ENCODE measurements at regions not wholly inside any gene's neighbourhood (a gene's known extent, or its start where the extent isn't known, plus 50 kb on each side); places are given as distances from the start of the nearest gene placed in this dataset.

DNA sequence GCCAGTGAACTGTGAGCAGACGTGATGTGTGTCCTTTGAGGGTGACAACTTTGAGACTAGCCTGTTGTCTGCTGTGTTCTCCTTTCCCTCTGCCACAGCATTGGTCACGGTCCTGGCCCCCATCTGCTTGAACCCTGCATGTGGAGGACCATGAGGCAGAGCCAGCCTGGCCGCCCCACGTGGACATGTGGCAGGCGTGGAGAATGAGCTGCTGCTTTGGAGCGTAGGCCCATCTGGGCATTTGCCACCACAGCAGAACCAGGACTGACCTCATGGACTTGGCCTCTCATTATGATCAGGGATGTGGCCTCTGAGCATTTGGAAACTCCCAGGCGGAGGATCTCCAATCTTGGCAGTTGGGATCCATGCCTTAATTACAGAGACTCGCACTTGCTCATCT, 448.5 kb downstream of the TCERG1L start:
- no peak for TF ChIP-seq POU2F2 (IDR thresholded peaks at IDR 0.05; ENCODE audit: low read depth, low read length)
- no peak for TF ChIP-seq TAF1 (IDR thresholded peaks at IDR 0.05; ENCODE audit: low read depth, low read length)
- TF ChIP-seq POLR2A (IDR thresholded peaks at IDR 0.05; ENCODE audit: low read depth, low read length) = no peak
- no peak for TF ChIP-seq PAX5 (IDR thresholded peaks at IDR 0.05; ENCODE audit: insufficient read depth, low read length, severe bottlenecking)
- TF ChIP-seq POLR2AphosphoS5 (IDR thresholded peaks at IDR 0.05; ENCODE audit: low read depth, low read length) = no peak
- TF ChIP-seq SPI1 (IDR thresholded peaks at IDR 0.05; ENCODE audit: low read depth, low read length) = no peak
- no peak for DNase-seq (ENCODE audit: insufficient read length, low spot score)
- FAIRE-seq = no peak

DNA sequence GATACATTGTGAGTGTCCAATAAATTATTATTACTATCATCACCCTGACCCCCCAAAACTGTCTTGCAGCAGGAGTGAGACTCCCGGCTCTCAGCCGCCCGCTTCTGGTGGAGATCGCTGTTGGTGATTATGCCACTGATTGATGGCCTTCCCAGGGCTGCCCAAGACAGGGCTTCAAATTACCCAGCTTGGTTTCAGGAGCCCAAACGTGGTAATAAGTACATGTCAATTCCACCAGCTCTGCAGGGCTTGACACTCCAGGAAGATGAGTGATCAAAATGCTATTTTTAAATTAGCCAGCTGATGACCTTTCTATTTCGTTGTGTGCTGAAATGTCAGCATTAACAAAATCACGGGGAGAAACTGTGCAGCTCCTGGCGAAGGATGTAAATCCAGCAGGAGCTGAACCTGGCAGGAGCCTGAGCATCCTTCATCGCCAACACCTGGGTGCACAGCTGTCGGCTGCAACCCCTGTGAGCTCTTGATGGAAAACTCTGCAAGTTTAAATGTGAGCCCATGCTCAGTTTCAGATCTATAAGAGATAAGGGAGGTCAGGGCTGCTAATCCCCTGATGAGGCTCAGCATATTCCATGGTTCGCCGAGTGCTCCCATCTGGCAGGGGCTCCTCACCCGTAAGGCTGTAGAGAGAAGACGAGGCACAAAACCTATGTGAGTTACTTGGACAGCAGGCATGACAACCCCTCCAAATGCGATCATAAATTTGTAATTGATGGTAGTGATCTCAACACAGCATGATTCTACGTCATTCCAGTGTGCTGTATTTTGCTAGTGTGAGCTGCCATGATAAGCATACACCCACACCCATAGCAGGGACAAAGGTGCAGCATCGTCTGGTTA, 446.3 kb downstream of the TCERG1L start:
- no peak for TF ChIP-seq SPI1 (IDR thresholded peaks at IDR 0.05; ENCODE audit: low read depth, low read length)
- no peak for TF ChIP-seq POU2F2 (IDR thresholded peaks at IDR 0.05; ENCODE audit: low read depth, low read length)
- no peak for TF ChIP-seq POLR2AphosphoS5 (IDR thresholded peaks at IDR 0.05; ENCODE audit: low read depth, low read length)
- TF ChIP-seq PAX5 (IDR thresholded peaks at IDR 0.05; ENCODE audit: insufficient read depth, low read length, severe bottlenecking) = no peak
- no peak for TF ChIP-seq TAF1 (IDR thresholded peaks at IDR 0.05; ENCODE audit: low read depth, low read length)
- TF ChIP-seq POLR2A (IDR thresholded peaks at IDR 0.05; ENCODE audit: low read depth, low read length) = no peak
- FAIRE-seq (no peak), DNase-seq (ENCODE audit: insufficient read length, low spot score) (no peak)

- DNase-seq (ENCODE audit: insufficient read length, low spot score) (no peak), FAIRE-seq (no peak)
- TF ChIP-seq PAX5 (IDR thresholded peaks at IDR 0.05; ENCODE audit: insufficient read depth, low read length, severe bottlenecking) = no peak
- TF ChIP-seq POU2F2 (IDR thresholded peaks at IDR 0.05; ENCODE audit: low read depth, low read length) = no peak
- no peak for TF ChIP-seq SPI1 (IDR thresholded peaks at IDR 0.05; ENCODE audit: low read depth, low read length)
- no peak for TF ChIP-seq TAF1 (IDR thresholded peaks at IDR 0.05; ENCODE audit: low read depth, low read length)
- TF ChIP-seq POLR2AphosphoS5 (IDR thresholded peaks at IDR 0.05; ENCODE audit: low read depth, low read length) = no peak
- no peak for TF ChIP-seq POLR2A (IDR thresholded peaks at IDR 0.05; ENCODE audit: low read depth, low read length)
Observed at GRCh38 chr10:130866857-130867256, 444.7 kb downstream of the TCERG1L start.

GRCh38 chr10:130867446-130868194, 443.9 kb downstream of the TCERG1L start:
- TF ChIP-seq SPI1 (IDR thresholded peaks at IDR 0.05; ENCODE audit: low read depth, low read length) (no peak), POLR2A (IDR thresholded peaks at IDR 0.05; ENCODE audit: low read depth, low read length) (no peak)
- no peak for DNase-seq (ENCODE audit: insufficient read length, low spot score)
- FAIRE-seq = no peak

GRCh38 chr10:130869179-130869841, 442.2 kb downstream of the TCERG1L start:
- TF ChIP-seq POU2F2 (IDR thresholded peaks at IDR 0.05; ENCODE audit: low read depth, low read length) (no peak), POLR2AphosphoS5 (IDR thresholded peaks at IDR 0.05; ENCODE audit: low read depth, low read length) (no peak), TAF1 (IDR thresholded peaks at IDR 0.05; ENCODE audit: low read depth, low read length) (no peak), SPI1 (IDR thresholded peaks at IDR 0.05; ENCODE audit: low read depth, low read length) (no peak), POLR2A (IDR thresholded peaks at IDR 0.05; ENCODE audit: low read depth, low read length) (no peak), PAX5 (IDR thresholded peaks at IDR 0.05; ENCODE audit: insufficient read depth, low read length, severe bottlenecking) (no peak)
- no peak for DNase-seq (ENCODE audit: insufficient read length, low spot score)
- no peak for FAIRE-seq

- FAIRE-seq = no peak
- TF ChIP-seq SPI1 (IDR thresholded peaks at IDR 0.05; ENCODE audit: low read depth, low read length) = no peak
- TF ChIP-seq POLR2AphosphoS5 (IDR thresholded peaks at IDR 0.05; ENCODE audit: low read depth, low read length) = no peak
- no peak for TF ChIP-seq POU2F2 (IDR thresholded peaks at IDR 0.05; ENCODE audit: low read depth, low read length)
- TF ChIP-seq PAX5 (IDR thresholded peaks at IDR 0.05; ENCODE audit: insufficient read depth, low read length, severe bottlenecking) = no peak
- no peak for TF ChIP-seq POLR2A (IDR thresholded peaks at IDR 0.05; ENCODE audit: low read depth, low read length)
- TF ChIP-seq TAF1 (IDR thresholded peaks at IDR 0.05; ENCODE audit: low read depth, low read length) = no peak
- no peak for DNase-seq (ENCODE audit: insufficient read length, low spot score)
Observed at GRCh38 chr10:130871406-130871805, 440.1 kb downstream of the TCERG1L start.

DNA sequence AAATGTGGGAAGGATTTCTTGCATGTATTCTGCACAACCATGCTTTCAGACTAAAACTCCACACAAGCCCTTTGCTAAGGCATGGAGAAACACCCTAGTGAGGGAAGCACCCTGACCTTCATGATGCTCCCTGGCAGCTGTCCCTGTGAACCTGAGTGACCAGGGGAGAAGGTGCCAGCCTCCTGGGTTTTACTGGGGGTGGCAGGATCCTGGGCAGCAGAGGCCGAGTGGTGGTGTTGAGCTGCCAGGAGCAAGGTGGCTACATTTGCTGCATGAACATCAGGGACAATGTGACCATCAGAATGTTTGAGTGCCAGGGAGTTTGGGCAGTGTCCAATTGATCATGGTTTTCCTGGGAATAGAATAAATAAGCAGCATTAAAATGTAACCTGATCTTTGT, 437.9 kb downstream of the TCERG1L start:
- DNase-seq (ENCODE audit: insufficient read length, low spot score) (no peak), FAIRE-seq (no peak)
- TF ChIP-seq POLR2A (IDR thresholded peaks at IDR 0.05; ENCODE audit: low read depth, low read length) (no peak), POU2F2 (IDR thresholded peaks at IDR 0.05; ENCODE audit: low read depth, low read length) (no peak), TAF1 (IDR thresholded peaks at IDR 0.05; ENCODE audit: low read depth, low read length) (no peak), SPI1 (IDR thresholded peaks at IDR 0.05; ENCODE audit: low read depth, low read length) (no peak), PAX5 (IDR thresholded peaks at IDR 0.05; ENCODE audit: insufficient read depth, low read length, severe bottlenecking) (no peak), POLR2AphosphoS5 (IDR thresholded peaks at IDR 0.05; ENCODE audit: low read depth, low read length) (no peak)

DNA sequence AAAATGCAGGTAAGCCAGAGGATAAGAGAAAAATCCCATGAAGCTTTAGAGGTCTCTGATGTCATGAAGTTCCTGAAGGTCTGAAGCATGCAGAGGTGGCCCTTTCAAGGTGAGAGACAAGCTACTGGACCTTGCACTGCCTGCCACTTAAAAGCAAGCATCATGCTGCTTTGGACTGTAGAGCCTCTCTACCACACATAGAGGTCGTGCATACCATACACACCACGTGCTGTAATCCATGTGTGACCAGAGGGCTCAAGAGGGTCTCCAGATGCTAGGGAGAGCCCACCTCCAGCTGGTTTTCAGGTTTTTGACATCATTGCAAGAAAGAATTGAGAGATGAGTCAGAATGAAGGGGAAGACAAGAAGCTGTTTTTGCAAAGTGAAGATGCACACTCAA, 436.4 kb downstream of the TCERG1L start:
- TF ChIP-seq POU2F2 (IDR thresholded peaks at IDR 0.05; ENCODE audit: low read depth, low read length) = no peak
- TF ChIP-seq POLR2A (IDR thresholded peaks at IDR 0.05; ENCODE audit: low read depth, low read length) = no peak
- no peak for TF ChIP-seq SPI1 (IDR thresholded peaks at IDR 0.05; ENCODE audit: low read depth, low read length)
- TF ChIP-seq POLR2AphosphoS5 (IDR thresholded peaks at IDR 0.05; ENCODE audit: low read depth, low read length) = no peak
- TF ChIP-seq TAF1 (IDR thresholded peaks at IDR 0.05; ENCODE audit: low read depth, low read length) = no peak
- TF ChIP-seq PAX5 (IDR thresholded peaks at IDR 0.05; ENCODE audit: insufficient read depth, low read length, severe bottlenecking) = no peak
- FAIRE-seq = no peak

DNA sequence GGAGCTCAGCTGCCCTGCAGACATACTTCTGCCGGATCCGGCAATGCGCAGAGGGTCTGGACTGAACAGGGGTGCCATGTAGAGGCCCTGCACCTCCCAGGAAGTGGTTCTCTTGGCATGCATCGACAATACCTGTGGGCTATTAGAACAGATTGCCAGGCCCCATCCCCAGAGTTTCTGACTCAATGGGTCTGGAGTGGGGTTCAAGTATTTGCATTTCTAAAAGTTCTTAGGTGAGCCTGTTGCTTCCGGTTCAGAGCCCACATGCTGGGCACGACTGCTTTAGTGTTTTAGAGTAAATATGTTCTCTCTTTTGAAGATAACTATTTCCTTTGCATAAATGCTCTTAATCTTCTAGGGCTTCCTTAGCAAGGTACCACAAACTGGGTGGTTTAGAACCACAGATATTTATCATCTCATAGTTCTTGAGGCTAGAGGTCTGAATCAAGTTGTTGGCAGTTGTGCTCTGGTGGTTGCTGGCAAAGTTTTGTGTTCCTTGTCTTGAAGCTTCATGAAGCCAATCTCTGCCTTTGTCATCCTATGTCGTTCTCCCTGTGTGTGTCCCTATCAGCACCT, 435.5 kb downstream of the TCERG1L start:
- no peak for FAIRE-seq

More for the DNA sequence above, 436.4 kb downstream of the TCERG1L start:
- DNase-seq (ENCODE audit: insufficient read length, low spot score) = no peak

More for the DNA sequence above, 435.5 kb downstream of the TCERG1L start:
- no peak for TF ChIP-seq PAX5 (IDR thresholded peaks at IDR 0.05; ENCODE audit: insufficient read depth, low read length, severe bottlenecking)
- TF ChIP-seq TAF1 (IDR thresholded peaks at IDR 0.05; ENCODE audit: low read depth, low read length) = no peak
- no peak for TF ChIP-seq SPI1 (IDR thresholded peaks at IDR 0.05; ENCODE audit: low read depth, low read length)
- no peak for TF ChIP-seq POLR2A (IDR thresholded peaks at IDR 0.05; ENCODE audit: low read depth, low read length)
- TF ChIP-seq POU2F2 (IDR thresholded peaks at IDR 0.05; ENCODE audit: low read depth, low read length) = no peak
- TF ChIP-seq POLR2AphosphoS5 (IDR thresholded peaks at IDR 0.05; ENCODE audit: low read depth, low read length) = no peak
- DNase-seq (ENCODE audit: insufficient read length, low spot score) = no peak
